Caco-2 (cell line): ENCODE measurements at regions not wholly inside any gene's neighbourhood (a gene's known extent, or its start where the extent isn't known, plus 50 kb on each side); places are given as distances from the start of the nearest gene placed in this dataset.

Experiments
- BruUV-seq: library from RNA; stranded (reverse); fragments of 400-500 nt; replicated peaks from 2 replicates; lab custom pipeline; 2021; lab: Mats Ljungman, UMichigan
- CTCF ChIA-PET: fragments of 300-600 bp; sonication (Branson Sonifier 250); formaldehyde crosslinking; loops from one replicate; lab custom pipeline; 2022; ENCODE audit warnings: antibody characterized with exemption; lab: Charles Lee
- POLR2A ChIA-PET: fragments of 300-600 bp; sonication (Branson Sonifier 250); formaldehyde crosslinking; loops from one replicate; lab custom pipeline; 2022; ENCODE audit warnings: antibody characterized with exemption; lab: Charles Lee
- DNase-seq, 2 experiments: peaks; one replicate each; pipeline versions ENCODE4 v3.0.0 to v3.0.0-alpha.2; 2020 to 2022
- H3K27me3 ChIP-seq: replicated peaks from 2 replicates; pipeline ENCODE4 v1.6.0; 2011; ENCODE audit warnings: low read length; ENCODE audit not compliant: control insufficient read depth, insufficient read depth
- H3K36me3 ChIP-seq: 2 replicates; pipeline ENCODE4 v1.5.1; 2011; ENCODE audit warnings: low read length; ENCODE audit not compliant: control insufficient read depth, insufficient read depth
- H3K4me1 ChIP-seq: fragments of 250-450 bp; sonication (Bioruptor Pico); 2 replicates; pipeline ENCODE4 v1.5.1; 2020; ENCODE audit warnings: mild to moderate bottlenecking
- H3K4me3 ChIP-seq: 2 replicates; pipeline ENCODE4 v1.5.1; 2011; ENCODE audit warnings: low read depth, mild to moderate bottlenecking, control low read depth, low read length
- H3K9me3 ChIP-seq: fragments of 250-450 bp; sonication (Bioruptor Pico); 2 replicates; pipeline ENCODE4 v1.5.1; 2020; ENCODE audit warnings: mild to moderate bottlenecking, moderate library complexity
- H3K27ac Mint-ChIP-seq: one replicate; pipeline ENCODE4 v1.8.0; 2022; ENCODE audit warnings: mixed read lengths; ENCODE audit not compliant: unreplicated experiment
- H3K27me3 Mint-ChIP-seq: one replicate; pipeline ENCODE4 v1.8.0; 2022; ENCODE audit warnings: mixed read lengths; ENCODE audit not compliant: insufficient read depth, unreplicated experiment
- H3K36me3 Mint-ChIP-seq: one replicate; pipeline ENCODE4 v1.8.0; 2022; ENCODE audit warnings: mild to moderate bottlenecking, mixed read lengths; ENCODE audit not compliant: insufficient read depth, unreplicated experiment
- H3K4me1 Mint-ChIP-seq: one replicate; pipeline ENCODE4 v1.8.0; 2022; ENCODE audit warnings: low read depth, mixed read lengths; ENCODE audit not compliant: unreplicated experiment
- H3K4me3 Mint-ChIP-seq: one replicate; pipeline ENCODE4 v1.8.0; 2022; ENCODE audit warnings: mild to moderate bottlenecking, moderate library complexity, mixed read lengths; ENCODE audit not compliant: unreplicated experiment
- H3K9me3 Mint-ChIP-seq: one replicate; pipeline ENCODE4 v1.8.0; 2022; ENCODE audit warnings: mixed read lengths; ENCODE audit not compliant: unreplicated experiment
- intact Hi-C: fragments of 100-400 bp; cut with micrococcal nuclease; formaldehyde crosslinking; loops from one replicate; pipeline ENCODE4 v1.10.0; 2022; ENCODE audit not compliant: unreplicated experiment
- TF ChIP-seq, protein P1 (sequence below), 2 experiments: fragments of 200-600 bp in 1 of 2; IDR thresholded peaks; 1 replicate in 1 of 2; 2 replicates in 1 of 2; pipeline versions ENCODE4 v1.5.1 to v1.8.0; 2011 to 2022; ENCODE audit warnings: antibody characterized with exemption in 1 of 2, control low read depth in 1 of 2, inconsistent platforms in 1 of 2, low read depth in 1 of 2, low read length in 1 of 2, mild to moderate bottlenecking in 1 of 2, moderate library complexity in 1 of 2; ENCODE audit not compliant: insufficient read depth in 1 of 2, severe bottlenecking in 1 of 2, unreplicated experiment in 1 of 2

DNA sequence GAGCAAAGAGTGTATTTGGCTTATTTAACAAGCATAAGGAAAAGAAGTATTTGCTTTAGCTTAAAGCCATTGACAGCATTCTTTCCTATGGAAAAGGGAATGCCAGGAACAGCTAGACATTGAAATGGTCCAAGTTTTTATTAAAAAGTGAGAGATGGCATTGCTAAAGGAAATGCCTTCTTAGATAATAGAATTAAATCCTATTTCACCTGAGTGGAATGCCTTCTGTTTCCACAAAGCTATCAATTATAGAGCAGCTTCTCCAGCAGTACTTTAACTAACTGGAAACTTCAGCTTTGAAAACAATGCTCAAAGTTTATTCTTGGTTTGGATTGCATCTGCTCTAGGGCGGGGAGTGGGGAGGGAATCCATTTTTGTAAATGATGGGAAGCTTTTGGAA is 85.1 kb upstream of the CNKSR3 start:
- POLR2A ChIA-PET: no interaction called here
- Histone ChIP-seq H3K9me3 (no peaks in the 10 kb centered on the region), H3K4me1 (no peaks in the 10 kb centered on the region), H3K27me3 (no peaks in the 10 kb centered on the region), H3K36me3 (no peaks in the 10 kb centered on the region), H3K4me3 (no peak overlapping the region)
- TF ChIP-seq, protein P1, sequence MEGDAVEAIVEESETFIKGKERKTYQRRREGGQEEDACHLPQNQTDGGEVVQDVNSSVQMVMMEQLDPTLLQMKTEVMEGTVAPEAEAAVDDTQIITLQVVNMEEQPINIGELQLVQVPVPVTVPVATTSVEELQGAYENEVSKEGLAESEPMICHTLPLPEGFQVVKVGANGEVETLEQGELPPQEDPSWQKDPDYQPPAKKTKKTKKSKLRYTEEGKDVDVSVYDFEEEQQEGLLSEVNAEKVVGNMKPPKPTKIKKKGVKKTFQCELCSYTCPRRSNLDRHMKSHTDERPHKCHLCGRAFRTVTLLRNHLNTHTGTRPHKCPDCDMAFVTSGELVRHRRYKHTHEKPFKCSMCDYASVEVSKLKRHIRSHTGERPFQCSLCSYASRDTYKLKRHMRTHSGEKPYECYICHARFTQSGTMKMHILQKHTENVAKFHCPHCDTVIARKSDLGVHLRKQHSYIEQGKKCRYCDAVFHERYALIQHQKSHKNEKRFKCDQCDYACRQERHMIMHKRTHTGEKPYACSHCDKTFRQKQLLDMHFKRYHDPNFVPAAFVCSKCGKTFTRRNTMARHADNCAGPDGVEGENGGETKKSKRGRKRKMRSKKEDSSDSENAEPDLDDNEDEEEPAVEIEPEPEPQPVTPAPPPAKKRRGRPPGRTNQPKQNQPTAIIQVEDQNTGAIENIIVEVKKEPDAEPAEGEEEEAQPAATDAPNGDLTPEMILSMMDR (IDR thresholded peaks at IDR 0.05; ENCODE audit: insufficient read depth in 1 of 2, low read depth in 1 of 2, low read length in 1 of 2, severe bottlenecking in 1 of 2, unreplicated experiment in 1 of 2): no peak
- Mint-ChIP-seq H3K27ac (no peak overlapping the region), H3K9me3 (no peaks in the 10 kb centered on the region), H3K4me3 (no peak overlapping the region), H3K27me3 (no peaks in the 10 kb centered on the region), H3K36me3 (no peaks in the 10 kb centered on the region), H3K4me1 (peaks cover 7% of the 10 kb centered on the region)
- CTCF ChIA-PET: no interaction called here
- intact Hi-C loops: no loop called here
- BruUV-seq: no TSS peak
- no peak for DNase-seq

DNA sequence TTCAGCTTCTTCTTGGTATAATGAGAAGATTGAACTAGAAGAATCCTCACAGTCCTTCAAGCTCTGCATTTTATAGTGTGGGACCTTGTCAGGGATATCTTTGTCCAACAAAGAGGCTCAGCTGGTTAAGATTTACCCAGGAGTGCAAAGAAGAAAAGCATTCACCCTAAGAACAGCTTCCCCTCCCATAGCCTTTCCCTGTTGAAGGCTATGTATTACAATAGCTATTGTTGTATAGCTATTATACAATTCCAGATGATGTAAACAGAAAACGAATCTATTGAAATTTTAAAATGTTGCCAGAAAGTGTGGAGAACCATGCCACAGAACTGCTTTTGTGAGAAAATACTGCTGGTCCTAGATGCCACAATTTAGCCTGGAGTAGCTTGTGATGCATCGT is 85.5 kb upstream of the CNKSR3 start:
- Mint-ChIP-seq H3K4me3 (no peak overlapping the region), H3K36me3 (no peaks in the 10 kb centered on the region), H3K27me3 (no peaks in the 10 kb centered on the region), H3K4me1 (peaks cover 7% of the 10 kb centered on the region), H3K9me3 (no peaks in the 10 kb centered on the region), H3K27ac (no peak overlapping the region)
- no peaks in the 10 kb centered on the region for H3K9me3 ChIP-seq
- no TSS peak for BruUV-seq
- no peaks in the 10 kb centered on the region for H3K27me3 ChIP-seq
- no peak for DNase-seq
- ChIA-PET CTCF (no interaction called here), POLR2A (no interaction called here)
- H3K4me1 ChIP-seq: no peaks in the 10 kb centered on the region
- H3K4me3 ChIP-seq: no peak overlapping the region
- TF ChIP-seq, protein P1 (IDR thresholded peaks at IDR 0.05; ENCODE audit: insufficient read depth in 1 of 2, low read depth in 1 of 2, low read length in 1 of 2, severe bottlenecking in 1 of 2, unreplicated experiment in 1 of 2): no peak
- intact Hi-C loops: no loop called here
- no peaks in the 10 kb centered on the region for H3K36me3 ChIP-seq

DNA sequence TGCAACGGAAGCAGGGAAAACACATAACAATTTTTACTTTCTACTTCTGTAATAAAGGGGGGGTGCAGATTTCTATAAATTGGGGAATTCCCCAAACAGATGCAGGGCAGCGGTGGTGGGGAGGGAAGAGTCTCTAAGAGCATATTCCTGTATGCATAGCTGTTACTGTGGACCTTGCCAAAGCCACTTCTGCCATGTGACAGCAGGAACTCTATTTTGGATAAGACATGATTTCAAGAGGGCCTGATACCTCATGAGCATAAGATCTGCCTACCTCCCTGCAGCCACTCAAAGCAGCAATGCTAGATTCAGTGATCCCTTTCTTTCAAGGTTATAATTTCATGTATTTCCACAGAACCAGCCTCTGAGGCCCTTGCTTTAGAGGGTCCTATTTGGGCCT is 86.2 kb upstream of the CNKSR3 start:
- no peak for DNase-seq
- intact Hi-C loops: no loop called here
- POLR2A ChIA-PET: no interaction called here
- Histone ChIP-seq H3K4me1 (no peaks in the 10 kb centered on the region), H3K36me3 (no peaks in the 10 kb centered on the region), H3K4me3 (no peak overlapping the region), H3K27me3 (no peaks in the 10 kb centered on the region), H3K9me3 (no peaks in the 10 kb centered on the region)
- H3K4me1 Mint-ChIP-seq: peaks cover 7% of the 10 kb centered on the region
- TF ChIP-seq, protein P1 (IDR thresholded peaks at IDR 0.05; ENCODE audit: insufficient read depth in 1 of 2, low read depth in 1 of 2, low read length in 1 of 2, severe bottlenecking in 1 of 2, unreplicated experiment in 1 of 2): no peak
- no peak overlapping the region for H3K4me3 Mint-ChIP-seq
- no peaks in the 10 kb centered on the region for H3K36me3 Mint-ChIP-seq
- no peaks in the 10 kb centered on the region for H3K9me3 Mint-ChIP-seq
- CTCF ChIA-PET: no interaction called here
- H3K27ac Mint-ChIP-seq: no peak overlapping the region
- no TSS peak for BruUV-seq
- H3K27me3 Mint-ChIP-seq: no peaks in the 10 kb centered on the region
